WTC11 (cell line): ENCODE measurements at regions not wholly inside any gene's neighbourhood (a gene's known extent, or its start where the extent isn't known, plus 50 kb on each side); places are given as distances from the start of the nearest gene placed in this dataset.

Experiments
- ATAC-seq: fragments of 200-7000 bp; cut with Tn5 transposase; 2 replicates; pipeline ENCODE4 v1.10.0; 2021; ENCODE audit warnings: mild to moderate bottlenecking, moderate library complexity
- CTCF ChIA-PET: fragments of 300-600 bp; sonication (Branson Sonifier 250); formaldehyde crosslinking; loops from one replicate; lab custom pipeline; 2021; ENCODE audit warnings: antibody characterized with exemption; lab: Charles Lee
- POLR2A ChIA-PET: fragments of 350-600 bp; sonication (Branson Sonifier 250); formaldehyde crosslinking; loops from one replicate; lab custom pipeline; 2021; ENCODE audit warnings: antibody characterized with exemption; lab: Charles Lee
- DNase-seq: peaks from one replicate; pipeline ENCODE4 v3.0.0; 2021; ENCODE audit warnings: low spot score
- H3K27ac Mint-ChIP-seq: 2 replicates; pipeline ENCODE4 v1.8.0; 2021; ENCODE audit warnings: mixed read lengths
- H3K27me3 Mint-ChIP-seq: 2 replicates; pipeline ENCODE4 v1.8.0; 2021; ENCODE audit warnings: low read depth, mild to moderate bottlenecking, moderate library complexity, mixed read lengths
- H3K36me3 Mint-ChIP-seq: 2 replicates; pipeline ENCODE4 v1.8.0; 2021; ENCODE audit warnings: mixed read lengths
- H3K4me1 Mint-ChIP-seq: 2 replicates; pipeline ENCODE4 v1.8.0; 2022; ENCODE audit warnings: mixed read lengths
- H3K4me3 Mint-ChIP-seq: 2 replicates; pipeline ENCODE4 v1.8.0; 2021; ENCODE audit warnings: mild to moderate bottlenecking, moderate library complexity, mixed read lengths
- H3K9me3 Mint-ChIP-seq: 2 replicates; pipeline ENCODE4 v1.8.0; 2021; ENCODE audit warnings: mixed read lengths
- ATF1 ChIP-seq: sonication (generic); formaldehyde crosslinking; IDR thresholded peaks from 2 replicates; pipeline ENCODE4 v1.8.1; 2023; ENCODE audit warnings: mild to moderate bottlenecking, moderate library complexity, missing genetic modification reagents
- E2F1 ChIP-seq: sonication (generic); formaldehyde crosslinking; IDR thresholded peaks from 2 replicates; pipeline ENCODE4 v1.8.0; 2022; ENCODE audit warnings: mild to moderate bottlenecking, missing genetic modification reagents
- EMX1 ChIP-seq: fragments of 250-450 bp; sonication (Bioruptor Pico); IDR thresholded peaks from 2 replicates; pipeline ENCODE4 v1.8.0; 2021; ENCODE audit warnings: mild to moderate bottlenecking
- GRHL2 ChIP-seq: fragments of 250-450 bp; sonication (Bioruptor Pico); IDR thresholded peaks from 2 replicates; pipeline ENCODE4 v1.8.0; 2022; ENCODE audit warnings: mild to moderate bottlenecking, moderate library complexity; ENCODE audit not compliant: insufficient replicate concordance, severe bottlenecking
- GTF2I ChIP-seq: fragments of 250-450 bp; sonication (Bioruptor Pico); conservative IDR thresholded peaks from 2 replicates; pipeline ENCODE4 v1.4.0; 2021; ENCODE audit warnings: mild to moderate bottlenecking
- MYBL2 ChIP-seq: sonication (generic); formaldehyde crosslinking; IDR thresholded peaks from 2 replicates; pipeline ENCODE4 v1.8.1; 2023; ENCODE audit warnings: mild to moderate bottlenecking, moderate library complexity, missing genetic modification reagents
- NR1H2 ChIP-seq: sonication (generic); formaldehyde crosslinking; IDR thresholded peaks from 2 replicates; pipeline ENCODE4 v1.9.0; 2021; ENCODE audit warnings: mild to moderate bottlenecking, moderate library complexity, missing genetic modification reagents
- RORB ChIP-seq: fragments of 250-450 bp; sonication (Bioruptor Pico); IDR thresholded peaks from 2 replicates; pipeline ENCODE4 v1.9.0; 2021; ENCODE audit warnings: mild to moderate bottlenecking
- STAT6 ChIP-seq: sonication (generic); formaldehyde crosslinking; conservative IDR thresholded peaks from 2 replicates; pipeline ENCODE4 v1.8.1; 2023; ENCODE audit warnings: mild to moderate bottlenecking, low read depth, missing genetic modification reagents, moderate library complexity
- TEAD4 ChIP-seq: sonication (generic); formaldehyde crosslinking; IDR thresholded peaks from 2 replicates; pipeline ENCODE4 v1.8.0; 2022; ENCODE audit warnings: mild to moderate bottlenecking, missing genetic modification reagents
- ZBTB21 ChIP-seq: sonication (generic); formaldehyde crosslinking; IDR thresholded peaks from 2 replicates; pipeline ENCODE4 v1.8.1; 2023; ENCODE audit warnings: mild to moderate bottlenecking, missing genetic modification reagents, borderline replicate concordance
- ZNF281 ChIP-seq: sonication (generic); formaldehyde crosslinking; IDR thresholded peaks from 2 replicates; pipeline ENCODE4 v1.8.0; 2023; ENCODE audit warnings: mild to moderate bottlenecking, missing genetic modification reagents
- ZNF396 ChIP-seq: fragments of 250-450 bp; sonication (Bioruptor Pico); IDR thresholded peaks from 2 replicates; pipeline ENCODE4 v1.8.0; 2021; ENCODE audit warnings: mild to moderate bottlenecking, moderate library complexity, borderline replicate concordance
- ZNF532 ChIP-seq: fragments of 250-450 bp; sonication (Bioruptor Pico); IDR thresholded peaks from 2 replicates; pipeline ENCODE4 v1.9.0; 2021; ENCODE audit warnings: mild to moderate bottlenecking, borderline replicate concordance
- TF ChIP-seq, protein P1 (sequence below): sonication (generic); formaldehyde crosslinking; IDR thresholded peaks from 2 replicates; pipeline ENCODE4 v1.8.1; 2022; ENCODE audit warnings: low read depth, missing genetic modification reagents, borderline replicate concordance

DNA sequence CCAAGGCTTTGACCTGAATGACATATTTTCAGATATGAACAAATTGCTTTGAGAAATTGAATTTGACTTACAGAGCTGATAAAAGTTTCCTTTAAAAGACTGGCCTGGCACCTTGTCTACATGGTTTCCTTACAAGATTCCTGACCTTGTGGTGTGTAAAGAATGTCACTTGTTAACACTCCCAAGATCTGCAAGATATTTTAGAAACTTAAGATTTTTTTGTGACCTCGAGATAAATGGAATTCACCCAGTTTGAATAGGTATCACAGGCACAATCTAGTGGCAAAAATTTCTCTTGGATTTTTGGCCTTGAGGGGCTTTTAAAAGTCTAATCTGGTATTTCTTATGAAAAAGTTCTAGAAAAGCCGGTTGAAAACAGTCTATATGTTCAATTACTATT lies 1568.9 kb upstream of the IGFBP7 start (continued):
- no peak for TF ChIP-seq E2F1
- no peak for TF ChIP-seq ZNF281 (CRISPR knock-in tag)
- TF ChIP-seq GTF2I (CRISPR knock-in tag): no peak
- TF ChIP-seq, all 79 proteins: peak for 0

- Mint-ChIP-seq H3K4me1 (peaks cover 14% of the 10 kb centered on the region), H3K4me3 (no peak overlapping the region), H3K27me3 (no peaks in the 10 kb centered on the region), H3K27ac (no peak overlapping the region), H3K36me3 (peaks cover 60% of the 10 kb centered on the region), H3K9me3 (peaks cover 63% of the 10 kb centered on the region)
- ChIA-PET POLR2A (no interaction called here), CTCF (no interaction called here)
- TF ChIP-seq RORB (CRISPR knock-in tag): no peak
- ATAC-seq (no peak), DNase-seq (no peak)
These were observed 1559.6 kb upstream of the IGFBP7 start for GRCh38 chr4:58669783-58670182.

DNA sequence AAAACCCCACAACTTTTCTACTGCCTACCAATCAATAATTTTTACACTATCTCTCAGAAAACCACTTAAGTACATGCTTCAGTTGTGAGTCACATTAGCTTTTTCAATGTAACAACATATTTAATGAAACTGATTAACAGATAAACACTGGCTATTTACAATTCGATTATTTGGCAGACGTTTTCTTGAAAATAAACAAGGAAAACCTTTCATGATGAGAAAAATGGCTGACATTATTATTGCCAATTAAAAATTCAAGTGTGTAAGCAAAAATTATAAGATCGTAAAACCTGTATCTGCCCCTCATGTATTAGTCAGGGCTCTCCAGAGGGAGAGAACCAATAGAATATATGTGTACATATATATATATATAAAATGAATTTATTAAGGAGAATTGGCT lies 1555.5 kb upstream of the IGFBP7 start:
- H3K9me3 Mint-ChIP-seq: peaks cover 50% of the 10 kb centered on the region
- TF ChIP-seq ZNF396 (CRISPR knock-in tag) (no peak), ATF1 (CRISPR knock-in tag) (no peak), TEAD4 (CRISPR knock-in tag) (no peak), NR1H2 (CRISPR knock-in tag) (no peak), MYBL2 (CRISPR knock-in tag) (no peak), EMX1 (CRISPR knock-in tag) (no peak), STAT6 (CRISPR knock-in tag) (no peak)
- TF ChIP-seq, all 79 proteins: peak for 0

DNA sequence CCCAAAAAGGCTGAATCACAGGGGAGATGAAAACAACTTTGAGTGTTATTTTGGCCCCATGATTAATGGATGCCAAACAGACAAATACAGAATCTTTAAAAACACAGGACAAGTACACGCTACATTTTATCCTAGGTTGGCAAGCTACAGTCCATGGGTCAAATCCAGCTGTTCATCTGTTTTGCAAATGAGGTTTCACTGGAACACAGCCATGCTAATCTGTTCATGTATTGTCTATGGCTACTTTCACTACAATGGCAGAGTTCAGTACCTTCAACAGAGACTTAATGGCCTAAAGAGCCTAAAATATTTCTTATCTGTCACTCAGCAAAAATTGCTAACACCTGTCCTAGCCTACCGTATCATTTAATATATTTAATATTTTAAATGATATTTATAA lies 1548.5 kb upstream of the IGFBP7 start:
- ChIA-PET POLR2A (no interaction called here), CTCF (no interaction called here)
- no peaks in the 10 kb centered on the region for H3K27me3 Mint-ChIP-seq
- H3K27ac Mint-ChIP-seq: no peak overlapping the region
- DNase-seq (no peak), ATAC-seq (no peak)
- no peak overlapping the region for H3K4me3 Mint-ChIP-seq
- H3K36me3 Mint-ChIP-seq: peaks cover 53% of the 10 kb centered on the region
- H3K4me1 Mint-ChIP-seq: no peaks in the 10 kb centered on the region
- TF ChIP-seq GRHL2 (CRISPR knock-in tag) (no peak), ZBTB21 (no peak), ZNF532 (CRISPR knock-in tag) (no peak)
- TF ChIP-seq, protein P1, sequence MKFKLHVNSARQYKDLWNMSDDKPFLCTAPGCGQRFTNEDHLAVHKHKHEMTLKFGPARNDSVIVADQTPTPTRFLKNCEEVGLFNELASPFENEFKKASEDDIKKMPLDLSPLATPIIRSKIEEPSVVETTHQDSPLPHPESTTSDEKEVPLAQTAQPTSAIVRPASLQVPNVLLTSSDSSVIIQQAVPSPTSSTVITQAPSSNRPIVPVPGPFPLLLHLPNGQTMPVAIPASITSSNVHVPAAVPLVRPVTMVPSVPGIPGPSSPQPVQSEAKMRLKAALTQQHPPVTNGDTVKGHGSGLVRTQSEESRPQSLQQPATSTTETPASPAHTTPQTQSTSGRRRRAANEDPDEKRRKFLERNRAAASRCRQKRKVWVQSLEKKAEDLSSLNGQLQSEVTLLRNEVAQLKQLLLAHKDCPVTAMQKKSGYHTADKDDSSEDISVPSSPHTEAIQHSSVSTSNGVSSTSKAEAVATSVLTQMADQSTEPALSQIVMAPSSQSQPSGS (CRISPR knock-in tag): no peak
- H3K9me3 Mint-ChIP-seq: peaks cover 68% of the 10 kb centered on the region

More for the DNA sequence above, 1555.5 kb upstream of the IGFBP7 start:
- ATAC-seq: no peak
- Mint-ChIP-seq H3K27ac (no peak overlapping the region), H3K27me3 (no peaks in the 10 kb centered on the region), H3K4me3 (no peak overlapping the region), H3K36me3 (peaks cover 44% of the 10 kb centered on the region), H3K4me1 (peaks cover 14% of the 10 kb centered on the region)
- ChIA-PET CTCF (no interaction called here), POLR2A (no interaction called here)
- DNase-seq: no peak
